Glutamatergic neuron (in vitro differentiated cells): ENCODE measurements at regions not wholly inside any gene's neighbourhood (a gene's known extent, or its start where the extent isn't known, plus 50 kb on each side); places are given as distances from the start of the nearest gene placed in this dataset.

Experiments
- DNase-seq: peaks from one replicate; pipeline ENCODE4 v3.0.0; 2022
- H3K27ac Mint-ChIP-seq: one replicate; pipeline ENCODE4 v1.8.0; 2020; ENCODE audit warnings: mild to moderate bottlenecking, mixed read lengths, inconsistent platforms; ENCODE audit not compliant: unreplicated experiment
- H3K27me3 Mint-ChIP-seq: one replicate; pipeline ENCODE4 v1.8.0; 2020; ENCODE audit warnings: mild to moderate bottlenecking, moderate library complexity, mixed read lengths, inconsistent platforms; ENCODE audit not compliant: unreplicated experiment
- H3K36me3 Mint-ChIP-seq: one replicate; pipeline ENCODE4 v1.8.0; 2020; ENCODE audit warnings: mild to moderate bottlenecking, mixed read lengths, inconsistent platforms; ENCODE audit not compliant: unreplicated experiment
- H3K4me1 Mint-ChIP-seq: one replicate; pipeline ENCODE4 v1.8.0; 2020; ENCODE audit warnings: mild to moderate bottlenecking, low read depth, mixed read lengths, inconsistent platforms; ENCODE audit not compliant: unreplicated experiment
- H3K4me3 Mint-ChIP-seq: one replicate; pipeline ENCODE4 v1.8.0; 2020; ENCODE audit warnings: mild to moderate bottlenecking, mixed read lengths, inconsistent platforms; ENCODE audit not compliant: unreplicated experiment
- H3K9me3 Mint-ChIP-seq: one replicate; pipeline ENCODE4 v1.8.0; 2020; ENCODE audit warnings: mild to moderate bottlenecking, moderate library complexity, mixed read lengths, inconsistent platforms; ENCODE audit not compliant: unreplicated experiment
- CTCF ChIP-seq: fragments of 200-600 bp; sonication (generic); IDR thresholded peaks from one replicate; pipeline ENCODE4 v1.5.0; 2021; ENCODE audit not compliant: partially characterized antibody, unreplicated experiment

- Mint-ChIP-seq H3K27ac (no peak overlapping the region), H3K27me3 (no peaks in the 10 kb centered on the region), H3K9me3 (no peaks in the 10 kb centered on the region), H3K4me1 (no peaks in the 10 kb centered on the region), H3K36me3 (no peaks in the 10 kb centered on the region), H3K4me3 (no peak overlapping the region)
- no peak for DNase-seq
- no peak for TF ChIP-seq CTCF
Measured at GRCh38 chr3:86168512-86168911, 822.4 kb downstream of the VGLL3 start.

- H3K4me1 Mint-ChIP-seq, result no peaks in the 10 kb centered on the region
- H3K9me3 Mint-ChIP-seq, result no peaks in the 10 kb centered on the region
- no peak overlapping the region for H3K4me3 Mint-ChIP-seq
- H3K27me3 Mint-ChIP-seq, result peaks cover 2% of the 10 kb centered on the region
- no peak overlapping the region for H3K27ac Mint-ChIP-seq
- TF ChIP-seq CTCF, result no peak
- DNase-seq, result no peak
- no peaks in the 10 kb centered on the region for H3K36me3 Mint-ChIP-seq
Measured at GRCh38 chr3:86162521-86162920, 828.4 kb downstream of the VGLL3 start.

- Mint-ChIP-seq H3K27me3 (peaks cover 2% of the 10 kb centered on the region), H3K27ac (no peak overlapping the region), H3K9me3 (no peaks in the 10 kb centered on the region), H3K36me3 (no peaks in the 10 kb centered on the region), H3K4me3 (no peak overlapping the region), H3K4me1 (no peaks in the 10 kb centered on the region)
- no peak for DNase-seq
- TF ChIP-seq CTCF, result no peak
Measured at GRCh38 chr3:86161493-86161892, 829.5 kb downstream of the VGLL3 start.

GRCh38 chr3:86152620-86153019, 838.3 kb downstream of the VGLL3 start:
- Mint-ChIP-seq H3K27me3 (no peaks in the 10 kb centered on the region), H3K9me3 (peaks cover 3% of the 10 kb centered on the region), H3K27ac (no peak overlapping the region), H3K36me3 (no peaks in the 10 kb centered on the region), H3K4me3 (no peak overlapping the region), H3K4me1 (no peaks in the 10 kb centered on the region)
- no peak for DNase-seq
- TF ChIP-seq CTCF, result no peak

GRCh38 chr3:86149054-86149453, 841.9 kb downstream of the VGLL3 start:
- peaks cover 2% of the 10 kb centered on the region for H3K9me3 Mint-ChIP-seq

More at GRCh38 chr3:86149054-86149453, 841.9 kb downstream of the VGLL3 start:
- H3K4me1 Mint-ChIP-seq, result no peaks in the 10 kb centered on the region
- no peaks in the 10 kb centered on the region for H3K27me3 Mint-ChIP-seq
- no peak overlapping the region for H3K27ac Mint-ChIP-seq
- H3K4me3 Mint-ChIP-seq, result no peak overlapping the region
- TF ChIP-seq CTCF, result no peak
- no peak for DNase-seq
- no peaks in the 10 kb centered on the region for H3K36me3 Mint-ChIP-seq
